ENCODE measurements at regions not wholly inside any gene's neighbourhood (a gene's known extent, or its start where the extent isn't known, plus 50 kb on each side); places are given as distances from the start of the nearest gene placed in this dataset.
A peak's percentile ranks its signal among the peaks of the same experiment; 100 is the strongest.
"Not testable (repeated sequence)": the region's sequence is repeated elsewhere in the genome, so short reads cannot be mapped to it uniquely, and the experiment has no call there.

DNA sequence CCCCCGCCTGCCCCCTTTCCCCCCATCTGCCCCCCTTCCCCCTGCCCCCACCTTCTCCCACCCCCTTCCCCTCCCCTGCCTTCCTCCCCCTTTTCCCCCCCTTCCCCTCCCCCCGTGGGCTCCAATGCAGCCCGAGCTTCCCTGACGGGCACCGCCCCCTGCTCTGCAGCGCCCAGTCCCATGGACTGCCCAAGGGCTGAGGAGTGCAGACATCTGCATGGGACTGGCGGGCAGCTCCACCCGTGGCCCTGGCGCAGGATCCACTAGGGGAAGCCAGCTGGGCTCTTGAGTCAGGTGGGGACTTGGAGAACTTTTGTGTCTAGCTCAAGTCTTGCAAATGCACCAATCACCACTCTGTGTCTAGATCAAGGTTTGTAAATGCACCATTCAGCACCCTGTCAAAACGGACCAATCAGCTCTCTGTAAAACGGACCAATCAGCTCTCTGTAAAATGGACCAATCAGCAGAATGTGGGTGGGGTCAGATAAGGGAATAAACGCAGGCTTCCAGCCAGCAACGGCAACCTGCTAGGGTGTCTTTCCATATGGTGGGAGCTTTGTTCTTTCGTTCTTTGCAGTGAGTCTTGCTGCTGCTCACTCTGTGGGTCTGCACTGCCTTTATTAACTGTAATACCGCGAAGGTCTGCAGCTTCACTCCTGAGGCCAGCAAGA is 300.5 kb upstream of the PABPC4L start:
- no peak for DNase-seq (ENCODE audit: extremely low spot score)
- CTCF ChIA-PET, result no interaction called here
- TF ChIP-seq ZNF384 (IDR thresholded peaks at IDR 0.05), result no peak
- TF ChIP-seq, protein P1, sequence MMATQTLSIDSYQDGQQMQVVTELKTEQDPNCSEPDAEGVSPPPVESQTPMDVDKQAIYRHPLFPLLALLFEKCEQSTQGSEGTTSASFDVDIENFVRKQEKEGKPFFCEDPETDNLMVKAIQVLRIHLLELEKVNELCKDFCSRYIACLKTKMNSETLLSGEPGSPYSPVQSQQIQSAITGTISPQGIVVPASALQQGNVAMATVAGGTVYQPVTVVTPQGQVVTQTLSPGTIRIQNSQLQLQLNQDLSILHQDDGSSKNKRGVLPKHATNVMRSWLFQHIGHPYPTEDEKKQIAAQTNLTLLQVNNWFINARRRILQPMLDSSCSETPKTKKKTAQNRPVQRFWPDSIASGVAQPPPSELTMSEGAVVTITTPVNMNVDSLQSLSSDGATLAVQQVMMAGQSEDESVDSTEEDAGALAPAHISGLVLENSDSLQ (IDR thresholded peaks at IDR 0.05), result no peak
- no peak for TF ChIP-seq FOXM1 (IDR thresholded peaks at IDR 0.05; ENCODE audit: borderline replicate concordance)
- POLR2A ChIA-PET, result no interaction called here

DNA sequence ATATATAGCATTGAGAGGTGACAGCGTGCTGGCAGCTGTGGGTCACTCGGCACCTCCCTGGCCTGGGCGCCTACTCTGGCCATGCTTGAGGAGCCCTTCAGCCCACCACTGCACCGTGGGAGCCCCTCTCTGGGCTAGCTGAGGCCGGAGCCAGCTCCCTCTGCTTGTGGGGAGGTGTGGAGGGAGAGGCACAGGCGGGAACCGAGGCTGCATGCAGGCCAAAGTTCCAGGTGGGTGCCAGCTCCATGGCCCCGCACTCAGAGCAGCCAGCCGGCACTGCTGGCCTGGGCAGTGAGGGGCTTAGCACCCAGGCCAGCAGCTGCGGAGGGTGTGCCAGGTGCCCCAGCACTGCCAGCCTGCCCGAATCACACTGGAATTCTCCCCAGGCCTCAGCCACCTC is 299.9 kb upstream of the PABPC4L start:
- CTCF ChIA-PET, POLR2A ChIA-PET: not testable (repeated sequence)

DNA sequence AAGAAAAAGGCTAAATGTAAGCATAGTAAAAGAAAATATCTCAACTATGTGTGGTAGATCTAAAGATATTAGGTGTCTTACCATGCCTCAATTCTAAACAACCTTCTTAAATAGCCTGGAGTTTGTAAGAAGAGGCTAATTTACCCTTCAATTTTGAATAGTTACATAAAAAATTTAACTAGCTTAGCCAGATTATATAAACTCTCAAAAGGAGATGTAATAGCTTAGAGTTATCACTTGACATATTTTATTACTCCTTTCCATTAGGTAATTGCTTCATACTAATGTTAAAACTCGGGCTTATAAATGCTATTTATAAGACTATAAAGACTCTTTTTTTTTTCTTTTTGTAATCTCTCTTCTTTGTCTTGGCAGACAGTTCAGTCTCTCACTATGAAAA is 297.5 kb upstream of the PABPC4L start:
- no peak for DNase-seq (ENCODE audit: extremely low spot score)
- TF ChIP-seq HDGF (IDR thresholded peaks at IDR 0.05; ENCODE audit: borderline replicate concordance), result no peak
- no peak for TF ChIP-seq SUZ12 (IDR thresholded peaks at IDR 0.05)
- no peak for TF ChIP-seq SP1 (IDR thresholded peaks at IDR 0.05)
- TF ChIP-seq ARNT (IDR thresholded peaks at IDR 0.05), result no peak
- TF ChIP-seq CTBP1 (IDR thresholded peaks at IDR 0.05; ENCODE audit: borderline replicate concordance), result no peak
- TF ChIP-seq ELF4 (IDR thresholded peaks at IDR 0.05), result no peak
- no peak for TF ChIP-seq BHLHE40 (IDR thresholded peaks at IDR 0.05; ENCODE audit: borderline replicate concordance)
- TF ChIP-seq FOXA1 (IDR thresholded peaks at IDR 0.05), result no peak
- no peak for TF ChIP-seq L3MBTL2 (conservative IDR thresholded peaks at IDR 0.05)
- TF ChIP-seq NFRKB (IDR thresholded peaks at IDR 0.05), result no peak
- TF ChIP-seq FOXM1 (IDR thresholded peaks at IDR 0.05; ENCODE audit: borderline replicate concordance), result no peak
- TF ChIP-seq, protein P1 (IDR thresholded peaks at IDR 0.05), result no peak
- TF ChIP-seq FOXK2 (IDR thresholded peaks at IDR 0.05), result no peak
- TF ChIP-seq LEF1 (IDR thresholded peaks at IDR 0.05; ENCODE audit: borderline replicate concordance), result no peak
- TF ChIP-seq ZNF384 (IDR thresholded peaks at IDR 0.05), result no peak
- CTCF ChIA-PET, result no interaction called here
- POLR2A ChIA-PET, result no interaction called here

More for the DNA sequence above, 299.9 kb upstream of the PABPC4L start:
- not testable (repeated sequence) for DNase-seq (ENCODE audit: extremely low spot score)

DNA sequence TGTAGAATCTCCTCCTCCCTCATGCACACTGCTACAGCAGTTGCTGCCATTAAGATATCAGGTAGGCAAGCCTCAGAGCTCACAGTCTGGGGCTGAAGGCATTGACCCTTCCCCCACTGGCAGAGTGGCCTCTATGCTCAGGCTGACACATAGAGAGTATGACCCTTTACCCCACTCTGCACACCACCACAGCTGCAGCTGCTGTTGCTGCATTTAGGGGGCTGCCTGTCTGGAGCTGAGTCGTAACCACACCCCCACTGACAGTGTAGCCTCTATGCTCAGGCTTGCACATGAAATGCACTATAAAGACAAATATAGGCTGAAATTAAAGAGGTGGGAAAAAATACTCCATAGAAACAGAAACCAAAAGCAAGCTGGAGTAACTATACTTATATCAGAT is 289.3 kb upstream of the PABPC4L start:
- ChIA-PET POLR2A (no interaction called here), CTCF (no interaction called here)
- DNase-seq (ENCODE audit: extremely low spot score), result no peak
- no peak for TF ChIP-seq HDGF (IDR thresholded peaks at IDR 0.05; ENCODE audit: borderline replicate concordance)
- TF ChIP-seq L3MBTL2 (conservative IDR thresholded peaks at IDR 0.05), result no peak
- TF ChIP-seq SP1 (IDR thresholded peaks at IDR 0.05), result no peak
- TF ChIP-seq SUZ12 (IDR thresholded peaks at IDR 0.05), result no peak

DNA sequence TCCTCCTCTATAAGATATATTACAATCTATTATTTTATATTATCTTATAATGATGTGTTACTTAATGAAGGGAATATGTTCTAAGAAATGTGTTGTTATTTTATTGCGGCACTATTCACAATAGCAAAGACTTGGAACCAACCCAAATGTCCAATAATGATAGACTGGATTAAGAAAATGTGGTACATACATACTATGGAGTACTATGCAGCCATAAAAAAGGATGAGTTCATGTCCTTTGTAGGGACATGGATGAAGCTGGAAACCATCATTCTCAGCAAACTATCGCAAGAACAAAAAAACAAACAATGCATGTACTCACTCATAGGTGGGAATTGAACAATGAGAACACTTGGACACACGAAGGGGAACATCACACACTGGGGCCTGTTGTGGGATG is 281.9 kb upstream of the PABPC4L start:
- POLR2A ChIA-PET; DNase-seq (ENCODE audit: extremely low spot score); CTCF ChIA-PET: not testable (repeated sequence)

DNA sequence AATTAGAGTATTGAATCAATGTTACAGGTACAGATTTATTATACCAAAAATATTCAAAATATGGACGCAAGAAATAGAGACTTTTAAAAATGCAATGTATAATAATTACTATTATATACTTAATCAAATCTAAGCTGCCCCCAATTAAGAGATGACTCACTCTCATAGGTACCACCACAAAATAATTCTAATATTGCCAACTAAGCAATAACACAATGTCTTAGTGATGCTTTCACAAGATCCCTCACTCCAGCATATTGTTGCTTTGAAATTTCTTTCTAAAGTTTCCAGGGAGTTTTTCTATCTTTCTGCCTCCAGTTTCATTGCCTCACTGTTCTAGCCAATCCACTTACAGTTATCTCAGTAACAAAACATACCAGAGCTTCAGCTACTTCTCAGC is 270.0 kb upstream of the PABPC4L start:
- TF ChIP-seq SP1 (IDR thresholded peaks at IDR 0.05) (no peak), FOXA1 (IDR thresholded peaks at IDR 0.05) (no peak), L3MBTL2 (conservative IDR thresholded peaks at IDR 0.05) (no peak), ZNF384 (IDR thresholded peaks at IDR 0.05) (no peak), SUZ12 (IDR thresholded peaks at IDR 0.05) (no peak), FOXK2 (IDR thresholded peaks at IDR 0.05) (no peak), TARDBP (IDR thresholded peaks at IDR 0.05) (no peak), FOXM1 (IDR thresholded peaks at IDR 0.05; ENCODE audit: borderline replicate concordance) (no peak), LEF1 (IDR thresholded peaks at IDR 0.05; ENCODE audit: borderline replicate concordance) (no peak), ELF4 (IDR thresholded peaks at IDR 0.05) (no peak), BHLHE40 (IDR thresholded peaks at IDR 0.05; ENCODE audit: borderline replicate concordance) (no peak), ARNT (IDR thresholded peaks at IDR 0.05) (no peak), NFRKB (IDR thresholded peaks at IDR 0.05) (no peak), CTBP1 (IDR thresholded peaks at IDR 0.05; ENCODE audit: borderline replicate concordance) (no peak), HDGF (IDR thresholded peaks at IDR 0.05; ENCODE audit: borderline replicate concordance) (no peak)
- TF ChIP-seq, protein P1 (IDR thresholded peaks at IDR 0.05), result no peak
- CTCF ChIA-PET, result no interaction called here
- no peak for DNase-seq (ENCODE audit: extremely low spot score)
- POLR2A ChIA-PET, result no interaction called here

DNA sequence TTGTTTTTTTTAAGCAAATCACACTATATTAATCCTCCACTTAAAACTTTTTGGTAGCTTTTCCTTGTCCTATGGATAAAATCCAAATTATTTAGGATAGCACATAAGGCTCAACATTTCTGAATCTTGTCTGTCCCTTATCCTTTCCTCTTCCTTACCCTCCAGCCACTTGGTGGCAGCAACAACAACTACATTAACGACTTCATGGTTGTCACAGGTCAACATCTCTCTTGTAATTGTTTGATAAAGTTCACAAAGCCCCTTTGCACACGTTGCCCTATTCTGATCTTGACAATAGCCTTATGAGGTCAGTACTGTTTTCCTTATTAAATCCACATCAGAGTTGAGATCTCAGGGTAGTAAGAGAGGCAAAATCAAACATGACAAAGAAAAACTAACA is 269.0 kb upstream of the PABPC4L start:
- CTCF ChIA-PET, result no interaction called here
- DNase-seq (ENCODE audit: extremely low spot score), result peak; percentile 11
- no peak for TF ChIP-seq NFRKB (IDR thresholded peaks at IDR 0.05)
- no peak for TF ChIP-seq HDGF (IDR thresholded peaks at IDR 0.05; ENCODE audit: borderline replicate concordance)
- no peak for TF ChIP-seq ARNT (IDR thresholded peaks at IDR 0.05)
- TF ChIP-seq ELF4 (IDR thresholded peaks at IDR 0.05), result no peak
- no peak for TF ChIP-seq LEF1 (IDR thresholded peaks at IDR 0.05; ENCODE audit: borderline replicate concordance)
- TF ChIP-seq BHLHE40 (IDR thresholded peaks at IDR 0.05; ENCODE audit: borderline replicate concordance), result no peak
- TF ChIP-seq FOXK2 (IDR thresholded peaks at IDR 0.05), result no peak
- TF ChIP-seq CTBP1 (IDR thresholded peaks at IDR 0.05; ENCODE audit: borderline replicate concordance), result no peak
- TF ChIP-seq L3MBTL2 (conservative IDR thresholded peaks at IDR 0.05), result no peak
- TF ChIP-seq ZNF384 (IDR thresholded peaks at IDR 0.05), result no peak
- TF ChIP-seq, protein P1 (IDR thresholded peaks at IDR 0.05), result no peak
- no peak for TF ChIP-seq SUZ12 (IDR thresholded peaks at IDR 0.05)
- TF ChIP-seq SP1 (IDR thresholded peaks at IDR 0.05), result no peak
- no peak for TF ChIP-seq TARDBP (IDR thresholded peaks at IDR 0.05)
- TF ChIP-seq FOXM1 (IDR thresholded peaks at IDR 0.05; ENCODE audit: borderline replicate concordance), result no peak
- no peak for TF ChIP-seq FOXA1 (IDR thresholded peaks at IDR 0.05)
- POLR2A ChIA-PET, result no interaction called here
